ENCODE measurements at regions not wholly inside any gene's neighbourhood (a gene's known extent, or its start where the extent isn't known, plus 50 kb on each side); places are given as distances from the start of the nearest gene placed in this dataset.

- DNase-seq, result no peak
Observed at GRCh38 chr22:27212617-27213177, 555.3 kb downstream of the MIAT start.

- DNase-seq, result no peak
Observed at GRCh38 chr22:27213294-27213693, 555.9 kb downstream of the MIAT start.

- DNase-seq, result no peak
Observed at GRCh38 chr22:27213766-27214581, 556.6 kb downstream of the MIAT start.

GRCh38 chr22:27214691-27215090, 557.3 kb downstream of the MIAT start:
- DNase-seq, result no peak

- no peak for DNase-seq
Observed at GRCh38 chr22:27215871-27216270, 558.5 kb downstream of the MIAT start.

GRCh38 chr22:27216444-27216843, 559.1 kb downstream of the MIAT start:
- DNase-seq, result no peak

- DNase-seq, result no peak
Observed at GRCh38 chr22:27217154-27217553, 559.8 kb downstream of the MIAT start.

GRCh38 chr22:27218012-27218920, 560.9 kb downstream of the MIAT start:
- no peak for DNase-seq

- no peak for DNase-seq
Observed at GRCh38 chr22:27219036-27219435, 561.6 kb downstream of the MIAT start.

- no peak for DNase-seq
Observed at GRCh38 chr22:27220339-27220738, 563.0 kb downstream of the MIAT start.

- DNase-seq, result no peak
Observed at GRCh38 chr22:27222178-27222577, 564.8 kb downstream of the MIAT start.

- no peak for DNase-seq
Observed at GRCh38 chr22:27223317-27224177, 566.2 kb downstream of the MIAT start.

GRCh38 chr22:27224485-27225374, 567.3 kb downstream of the MIAT start:
- no peak for DNase-seq

- no peak for DNase-seq
Observed at GRCh38 chr22:27226666-27227065, 569.3 kb downstream of the MIAT start.

- DNase-seq, result no peak
Observed at GRCh38 chr22:27228771-27229170, 571.4 kb downstream of the MIAT start.

- DNase-seq, result no peak
Observed at GRCh38 chr22:27230189-27230588, 571.4 kb downstream of the MN1 start.

GRCh38 chr22:27231266-27231665, 570.3 kb downstream of the MN1 start:
- DNase-seq, result no peak

- DNase-seq, result no peak
Observed at GRCh38 chr22:27232077-27232476, 569.5 kb downstream of the MN1 start.

GRCh38 chr22:27237080-27237741, 564.3 kb downstream of the MN1 start:
- no peak for DNase-seq

- no peak for DNase-seq
Observed at GRCh38 chr22:27238935-27239510, 562.5 kb downstream of the MN1 start.

GRCh38 chr22:27239520-27239919, 562.0 kb downstream of the MN1 start:
- no peak for DNase-seq
